GM12878 (cell line): ENCODE measurements at regions not wholly inside any gene's neighbourhood (a gene's known extent, or its start where the extent isn't known, plus 50 kb on each side); places are given as distances from the start of the nearest gene placed in this dataset.

ENCODE experiments used
- ATAC-seq: fragments of 200-7000 bp; cut with Tn5 transposase; 3 replicates; pipeline ENCODE4 v1.9.1; 2020; ENCODE audit warnings: mild to moderate bottlenecking, moderate library complexity
- BruUV-seq: library from RNA; stranded (reverse); fragments of 400-500 nt; replicated peaks from 2 replicates; lab custom pipeline; 2021; lab: Mats Ljungman, UMichigan
- CTCF ChIA-PET: fragments of 300-600 bp; sonication (Branson Sonifier 250); formaldehyde crosslinking; extraction: SDS; loops from one replicate; lab custom pipeline; 2021; ENCODE audit warnings: inconsistent platforms; lab: Yijun Ruan, JAX
- POLR2A ChIA-PET: fragments of 350-600 bp; formaldehyde crosslinking; extraction: SDS; loops from one replicate; lab custom pipeline; 2021; ENCODE audit warnings: inconsistent platforms; lab: Charles Lee
- RAD21 ChIA-PET: fragments of 300-600 bp; sonication (Branson Sonifier 250); formaldehyde crosslinking; loops from one replicate; lab custom pipeline; 2023; ENCODE audit warnings: antibody characterized with exemption; ENCODE audit not compliant: unreplicated experiment; lab: Charles Lee
- SMC1A ChIA-PET: fragments of 300-600 bp; sonication (Branson Sonifier 250); formaldehyde crosslinking; loops from one replicate; lab custom pipeline; 2023; ENCODE audit not compliant: unreplicated experiment, uncharacterized antibody; lab: Charles Lee
- DNase-seq: peaks from one replicate; pipeline ENCODE4 v3.0.0-alpha.2; 2011; ENCODE audit warnings: low read depth, low spot score
- FAIRE-seq: peaks from 3 replicates; lab custom pipeline; 2011; peaks lifted over from hg19 to GRCh38; lab: Jason Lieb, UNC
- H2AFZ ChIP-seq: 2 replicates; pipeline ENCODE4 v1.6.0; 2011; ENCODE audit warnings: low read depth, low read length, control low read depth; ENCODE audit not compliant: control insufficient read depth
- H3K27ac ChIP-seq: 2 replicates; pipeline ENCODE4 v1.5.1; 2011; ENCODE audit warnings: control low read depth; ENCODE audit not compliant: control insufficient read depth, insufficient read depth
- H3K27me3 ChIP-seq, 2 experiments: replicated peaks in 1 of 2; 2 replicates each; pipeline versions ENCODE4 v1.6.0 to v1.6.1; 2011; ENCODE audit warnings: low read length in 1 of 2; ENCODE audit not compliant: control insufficient read depth in 2 of 2, insufficient read depth in 2 of 2
- H3K36me3 ChIP-seq, 2 experiments: 2 replicates each; pipeline ENCODE4 v1.5.1; 2011; ENCODE audit warnings: low read length in 1 of 2; ENCODE audit not compliant: control insufficient read depth in 2 of 2, insufficient read depth in 2 of 2
- H3K4me1 ChIP-seq: 2 replicates; pipeline ENCODE4 v1.6.1; 2011; ENCODE audit warnings: mild to moderate bottlenecking, low read length, moderate library complexity, mixed read lengths; ENCODE audit not compliant: control insufficient read depth, insufficient read depth
- H3K4me2 ChIP-seq: 2 replicates; pipeline ENCODE4 v1.6.0; 2011; ENCODE audit warnings: control low read depth; ENCODE audit not compliant: control insufficient read depth, insufficient read depth
- H3K4me3 ChIP-seq: fragments of 200-600 bp; sonication (generic); 2 replicates; pipeline ENCODE4 v1.5.1; 2016
- H3K79me2 ChIP-seq: 2 replicates; pipeline ENCODE4 v1.6.0; 2011; ENCODE audit warnings: low read length; ENCODE audit not compliant: control insufficient read depth, insufficient read depth
- H3K9ac ChIP-seq: 2 replicates; pipeline ENCODE4 v1.8.0; 2011; ENCODE audit warnings: low read length, control low read depth, mixed read lengths; ENCODE audit not compliant: control insufficient read depth, insufficient read depth
- H3K9me3 ChIP-seq: replicated peaks from 3 replicates; pipeline ENCODE4 v1.5.1; 2011; ENCODE audit warnings: mild to moderate bottlenecking, low read length; ENCODE audit not compliant: control insufficient read depth, insufficient read depth
- H4K20me1 ChIP-seq: 2 replicates; pipeline ENCODE4 v1.6.0; 2011; ENCODE audit not compliant: control insufficient read depth, insufficient read depth
- CBFB ChIP-seq: IDR thresholded peaks from 2 replicates; pipeline ENCODE4 v1.6.1; 2016; ENCODE audit warnings: antibody characterized with exemption, low read depth
- CHD2 ChIP-seq: IDR thresholded peaks from 2 replicates; pipeline ENCODE4 v1.6.1; 2011; ENCODE audit warnings: low read depth, low read length, improper control_type of control experiment, borderline replicate concordance
- GATAD2B ChIP-seq: fragments of 450-650 bp; conservative IDR thresholded peaks from 2 replicates; pipeline ENCODE4 v1.6.1; 2017; ENCODE audit warnings: low read depth, mild to moderate bottlenecking, moderate library complexity
- IKZF2 ChIP-seq, 2 experiments: fragments of 450-650 bp; IDR thresholded peaks; 2 replicates each; pipeline ENCODE4 v1.6.1; 2017; ENCODE audit warnings: mild to moderate bottlenecking in 2 of 2, moderate library complexity in 2 of 2
- JUNB ChIP-seq: IDR thresholded peaks from 2 replicates; pipeline ENCODE4 v1.6.1; 2016; ENCODE audit warnings: antibody characterized with exemption, mild to moderate bottlenecking
- NR2C2 ChIP-seq: IDR thresholded peaks from 2 replicates; pipeline ENCODE4 v1.6.1; 2011; ENCODE audit warnings: borderline replicate concordance, low read depth; ENCODE audit not compliant: control insufficient read depth, insufficient read length
- POU2F2 ChIP-seq: IDR thresholded peaks from 3 replicates; pipeline ENCODE4 v1.6.1; 2011; ENCODE audit warnings: low read depth, mild to moderate bottlenecking, low read length, borderline replicate concordance
- RFX5 ChIP-seq: IDR thresholded peaks from 2 replicates; pipeline ENCODE4 v1.6.1; 2011; ENCODE audit warnings: low read depth, low read length, improper control_type of control experiment
- STAT1 ChIP-seq: fragments of 450-650 bp; conservative IDR thresholded peaks from 2 replicates; pipeline ENCODE4 v1.6.1; 2014; ENCODE audit warnings: antibody characterized with exemption, mild to moderate bottlenecking
- SUPT20H ChIP-seq: IDR thresholded peaks from 2 replicates; pipeline ENCODE4 v1.6.1; 2011; ENCODE audit warnings: low read depth, mild to moderate bottlenecking, low read length, moderate library complexity, borderline replicate concordance; ENCODE audit not compliant: control insufficient read depth
- SUZ12 ChIP-seq: fragments of 200-600 bp; sonication (generic); IDR thresholded peaks from one replicate; pipeline ENCODE4 v1.6.1; 2018; ENCODE audit warnings: antibody characterized with exemption, mild to moderate bottlenecking; ENCODE audit not compliant: unreplicated experiment
- WGBS: methylation state at CpG from one replicate; pipeline ENCODE4 v1.1.6; 2016; ENCODE audit warnings: low lambda C conversion rate; ENCODE audit not compliant: insufficient replicate concordance, insufficient coverage; ENCODE audit errors: missing lambda C conversion rate; 5-methylcytosine and 5-hydroxymethylcytosine counted together
- in situ Hi-C: fragments of 300-500 bp; cut with MboI; formaldehyde crosslinking; loops from 9 replicates; pipeline ENCODE4 v1.14.3; 2018; ENCODE audit warnings: mixed read lengths
- intact Hi-C: fragments of 100-400 bp; cut with micrococcal nuclease; formaldehyde crosslinking; loops from one replicate; pipeline ENCODE4 v1.14.2; 2022; ENCODE audit not compliant: unreplicated experiment
- TF ChIP-seq, protein P1 (sequence below): IDR thresholded peaks from 2 replicates; pipeline ENCODE4 v1.6.1; 2012; ENCODE audit warnings: low read depth, low read length, improper control_type of control experiment
- TF ChIP-seq, protein P2 (sequence below): IDR thresholded peaks from 2 replicates; pipeline ENCODE4 v1.6.1; 2011; ENCODE audit warnings: low read depth, low read length, improper control_type of control experiment, borderline replicate concordance
- TF ChIP-seq, protein P3 (sequence below): fragments of 450-650 bp; IDR thresholded peaks from 2 replicates; pipeline ENCODE4 v1.6.1; 2014; ENCODE audit warnings: mild to moderate bottlenecking

DNA sequence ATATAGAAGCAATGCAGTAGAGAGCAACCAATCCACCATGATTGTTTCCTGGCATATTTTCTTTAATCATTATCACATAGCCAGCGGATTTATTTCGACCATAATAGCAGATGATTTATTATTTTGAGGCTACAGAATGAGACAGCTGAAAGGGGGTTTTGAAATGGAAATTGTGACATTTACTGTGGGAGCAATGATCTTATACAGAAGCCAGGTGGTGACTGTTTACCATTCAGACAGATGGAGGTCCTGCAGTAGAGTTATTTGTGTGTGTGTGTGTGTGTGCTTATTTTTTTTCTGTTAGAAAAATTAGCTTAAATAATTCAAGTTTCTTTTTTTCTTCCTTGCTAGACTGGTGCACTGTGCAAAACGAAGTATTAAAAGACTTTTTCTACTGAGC is 1784.5 kb downstream of the MRPL39 start:
- ChIA-PET SMC1A (no interaction called here), POLR2A (no interaction called here), RAD21 (no interaction called here), CTCF (no interaction called here)
- no peaks in the 10 kb centered on the region for H3K79me2 ChIP-seq
- no peaks in the 10 kb centered on the region for H3K36me3 ChIP-seq
- no peak overlapping the region for H3K4me2 ChIP-seq
- no peaks in the 10 kb centered on the region for H4K20me1 ChIP-seq
- no TSS peak for BruUV-seq
- intact Hi-C loops: no loop called here
- in situ Hi-C loops: no loop called here
- H2AFZ ChIP-seq: no peak overlapping the region
- 8% methylated on average over 3 of the region's 3 CpGs for WGBS
- no peaks in the 10 kb centered on the region for H3K4me1 ChIP-seq
- H3K27me3 ChIP-seq: no peaks in the 10 kb centered on the region
- no peak overlapping the region for H3K4me3 ChIP-seq
- TF ChIP-seq CBFB: no peak
- no peak for TF ChIP-seq STAT1
- no peak for TF ChIP-seq NR2C2
- TF ChIP-seq, protein P1, sequence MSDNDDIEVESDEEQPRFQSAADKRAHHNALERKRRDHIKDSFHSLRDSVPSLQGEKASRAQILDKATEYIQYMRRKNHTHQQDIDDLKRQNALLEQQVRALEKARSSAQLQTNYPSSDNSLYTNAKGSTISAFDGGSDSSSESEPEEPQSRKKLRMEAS: no peak
- TF ChIP-seq RFX5: no peak
- no peak for TF ChIP-seq SUZ12
- TF ChIP-seq GATAD2B: no peak
- no peak for TF ChIP-seq CHD2
- TF ChIP-seq, protein P2, sequence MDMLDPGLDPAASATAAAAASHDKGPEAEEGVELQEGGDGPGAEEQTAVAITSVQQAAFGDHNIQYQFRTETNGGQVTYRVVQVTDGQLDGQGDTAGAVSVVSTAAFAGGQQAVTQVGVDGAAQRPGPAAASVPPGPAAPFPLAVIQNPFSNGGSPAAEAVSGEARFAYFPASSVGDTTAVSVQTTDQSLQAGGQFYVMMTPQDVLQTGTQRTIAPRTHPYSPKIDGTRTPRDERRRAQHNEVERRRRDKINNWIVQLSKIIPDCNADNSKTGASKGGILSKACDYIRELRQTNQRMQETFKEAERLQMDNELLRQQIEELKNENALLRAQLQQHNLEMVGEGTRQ: no peak
- no peak for TF ChIP-seq SUPT20H
- TF ChIP-seq, protein P3, sequence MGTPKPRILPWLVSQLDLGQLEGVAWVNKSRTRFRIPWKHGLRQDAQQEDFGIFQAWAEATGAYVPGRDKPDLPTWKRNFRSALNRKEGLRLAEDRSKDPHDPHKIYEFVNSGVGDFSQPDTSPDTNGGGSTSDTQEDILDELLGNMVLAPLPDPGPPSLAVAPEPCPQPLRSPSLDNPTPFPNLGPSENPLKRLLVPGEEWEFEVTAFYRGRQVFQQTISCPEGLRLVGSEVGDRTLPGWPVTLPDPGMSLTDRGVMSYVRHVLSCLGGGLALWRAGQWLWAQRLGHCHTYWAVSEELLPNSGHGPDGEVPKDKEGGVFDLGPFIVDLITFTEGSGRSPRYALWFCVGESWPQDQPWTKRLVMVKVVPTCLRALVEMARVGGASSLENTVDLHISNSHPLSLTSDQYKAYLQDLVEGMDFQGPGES: no peak
- no peak for TF ChIP-seq JUNB
- no peak for TF ChIP-seq IKZF2 (IDR thresholded peaks at IDR 0.05)
- TF ChIP-seq POU2F2: no peak
- DNase-seq (no peak), ATAC-seq (no peak), FAIRE-seq (no peak)
- H3K9ac ChIP-seq: no peak overlapping the region
- H3K9me3 ChIP-seq: no peaks in the 10 kb centered on the region
- no peak overlapping the region for H3K27ac ChIP-seq
